Natural killer cell treated with Interleukin-12 subunit alpha and Interleukin-12 subunit beta and Interleukin-15 and Interleukin-18, amount 100 ng/mL, for 72 hours (primary cell): ENCODE measurements at regions not wholly inside any gene's neighbourhood (a gene's known extent, or its start where the extent isn't known, plus 50 kb on each side); places are given as distances from the start of the nearest gene placed in this dataset.
"Not testable (repeated sequence)": the region's sequence is repeated elsewhere in the genome, so short reads cannot be mapped to it uniquely, and the experiment has no call there.

ENCODE experiments used
- ATAC-seq, 2 donors: fragments of 150-1000 bp; cut with Tn5 transposase in 1 of 2; sonication (Bioruptor Pico), chemical (Tn5 transposase) in 1 of 2; 2 replicates each; pipeline ENCODE4 v1.10.0; 2021
- DNase-seq: peaks from one replicate; pipeline ENCODE4 v3.0.0; 2022; ENCODE audit warnings: low spot score
- H3K27ac Mint-ChIP-seq, 2 donors: 1 replicate in 1 of 2; 2 replicates in 1 of 2; pipeline ENCODE4 v1.8.0; 2022; ENCODE audit warnings: mixed read lengths in 2 of 2, mild to moderate bottlenecking in 1 of 2, moderate library complexity in 1 of 2
- H3K27me3 Mint-ChIP-seq, 2 donors: 1 replicate in 1 of 2; 2 replicates in 1 of 2; pipeline ENCODE4 v1.8.0; 2022; ENCODE audit warnings: mixed read lengths in 2 of 2
- H3K36me3 Mint-ChIP-seq: one replicate; pipeline ENCODE4 v1.8.0; 2022; ENCODE audit warnings: mixed read lengths
- H3K4me1 Mint-ChIP-seq, 2 donors: 1 replicate in 1 of 2; 2 replicates in 1 of 2; pipeline ENCODE4 v1.8.0; 2022; ENCODE audit warnings: low read depth in 2 of 2, mixed read lengths in 2 of 2, mild to moderate bottlenecking in 1 of 2
- H3K4me3 Mint-ChIP-seq: one replicate; pipeline ENCODE4 v1.8.0; 2022; ENCODE audit warnings: mixed read lengths
- H3K9me3 Mint-ChIP-seq: 2 replicates; pipeline ENCODE4 v1.8.0; 2022; ENCODE audit warnings: mixed read lengths

- H3K4me3 Mint-ChIP-seq, H3K4me1 Mint-ChIP-seq, DNase-seq, H3K36me3 Mint-ChIP-seq, ATAC-seq, H3K27ac Mint-ChIP-seq, H3K27me3 Mint-ChIP-seq: not testable (repeated sequence)
- peaks cover 24% of the 10 kb centered on the region for H3K9me3 Mint-ChIP-seq
These were observed 1662.2 kb upstream of the CELF4 start for GRCh38 chr18:39227769-39228168.

- peaks cover 23% of the 10 kb centered on the region for H3K9me3 Mint-ChIP-seq
- DNase-seq, result no peak
- ATAC-seq, result no peak
- H3K36me3 Mint-ChIP-seq, result peaks cover 5% of the 10 kb centered on the region
- no peak overlapping the region for H3K4me3 Mint-ChIP-seq
- H3K4me1 Mint-ChIP-seq, result no peaks in the 10 kb centered on the region
- no peaks in the 10 kb centered on the region for H3K27me3 Mint-ChIP-seq
- H3K27ac Mint-ChIP-seq, result no peak overlapping the region
These were observed 1659.8 kb upstream of the CELF4 start for GRCh38 chr18:39225373-39225772.

- Mint-ChIP-seq H3K36me3 (peaks cover 5% of the 10 kb centered on the region), H3K27ac (no peak overlapping the region), H3K4me1 (no peaks in the 10 kb centered on the region), H3K27me3 (no peaks in the 10 kb centered on the region), H3K9me3 (peaks cover 24% of the 10 kb centered on the region), H3K4me3 (no peak overlapping the region)
- DNase-seq (no peak), ATAC-seq (no peak)
These were observed 1657.7 kb upstream of the CELF4 start for GRCh38 chr18:39223283-39223682.

- H3K36me3 Mint-ChIP-seq, result peaks cover 5% of the 10 kb centered on the region
- H3K27me3 Mint-ChIP-seq, result no peaks in the 10 kb centered on the region
- DNase-seq (no peak), ATAC-seq (no peak)
- H3K9me3 Mint-ChIP-seq, result peaks cover 18% of the 10 kb centered on the region
- no peaks in the 10 kb centered on the region for H3K4me1 Mint-ChIP-seq
- no peak overlapping the region for H3K27ac Mint-ChIP-seq
- no peak overlapping the region for H3K4me3 Mint-ChIP-seq
These were observed 1650.3 kb upstream of the CELF4 start for GRCh38 chr18:39215920-39216319.

- Mint-ChIP-seq H3K27me3 (no peaks in the 10 kb centered on the region), H3K9me3 (peaks cover 13% of the 10 kb centered on the region), H3K36me3 (peaks cover 5% of the 10 kb centered on the region), H3K27ac (no peak overlapping the region), H3K4me3 (no peak overlapping the region), H3K4me1 (no peaks in the 10 kb centered on the region)
- no peak for DNase-seq
- ATAC-seq, result no peak
These were observed 1645.9 kb upstream of the CELF4 start for GRCh38 chr18:39211461-39211860.

- DNase-seq (no peak), ATAC-seq (no peak)
- Mint-ChIP-seq H3K36me3 (no peaks in the 10 kb centered on the region), H3K9me3 (peaks cover 13% of the 10 kb centered on the region), H3K4me1 (no peaks in the 10 kb centered on the region), H3K4me3 (no peak overlapping the region), H3K27ac (no peak overlapping the region), H3K27me3 (no peaks in the 10 kb centered on the region)
These were observed 1643.6 kb upstream of the CELF4 start for GRCh38 chr18:39209173-39209572.

- DNase-seq (no peak), ATAC-seq (no peak)
- Mint-ChIP-seq H3K4me1 (no peaks in the 10 kb centered on the region), H3K9me3 (peaks cover 13% of the 10 kb centered on the region), H3K4me3 (no peak overlapping the region), H3K27me3 (no peaks in the 10 kb centered on the region), H3K27ac (no peak overlapping the region), H3K36me3 (no peaks in the 10 kb centered on the region)
These were observed 1643.1 kb upstream of the CELF4 start for GRCh38 chr18:39208729-39209128.

GRCh38 chr18:39208190-39208589 is 1642.6 kb upstream of the CELF4 start:
- Mint-ChIP-seq H3K27me3 (no peaks in the 10 kb centered on the region), H3K4me3 (no peak overlapping the region), H3K27ac (no peak overlapping the region), H3K36me3 (no peaks in the 10 kb centered on the region), H3K4me1 (no peaks in the 10 kb centered on the region), H3K9me3 (peaks cover 17% of the 10 kb centered on the region)
- ATAC-seq (no peak), DNase-seq (no peak)

- H3K27ac Mint-ChIP-seq, ATAC-seq, H3K36me3 Mint-ChIP-seq, H3K4me1 Mint-ChIP-seq, DNase-seq, H3K27me3 Mint-ChIP-seq, H3K4me3 Mint-ChIP-seq: not testable (repeated sequence)
- H3K9me3 Mint-ChIP-seq, result peaks cover 19% of the 10 kb centered on the region
These were observed 1641.0 kb upstream of the CELF4 start for GRCh38 chr18:39206398-39207103.

- no peaks in the 10 kb centered on the region for H3K27me3 Mint-ChIP-seq
- no peaks in the 10 kb centered on the region for H3K4me1 Mint-ChIP-seq
- no peak overlapping the region for H3K27ac Mint-ChIP-seq
- no peaks in the 10 kb centered on the region for H3K36me3 Mint-ChIP-seq
- no peak for DNase-seq
- no peak for ATAC-seq
- H3K4me3 Mint-ChIP-seq, result no peak overlapping the region
- peaks cover 24% of the 10 kb centered on the region for H3K9me3 Mint-ChIP-seq
These were observed 1640.1 kb upstream of the CELF4 start for GRCh38 chr18:39205565-39206195.

- H3K27me3 Mint-ChIP-seq, result no peaks in the 10 kb centered on the region
- H3K9me3 Mint-ChIP-seq, result peaks cover 26% of the 10 kb centered on the region
- H3K27ac Mint-ChIP-seq, result no peak overlapping the region
- H3K4me1 Mint-ChIP-seq, result no peaks in the 10 kb centered on the region
- no peak overlapping the region for H3K4me3 Mint-ChIP-seq
- DNase-seq (no peak), ATAC-seq (no peak)
- no peaks in the 10 kb centered on the region for H3K36me3 Mint-ChIP-seq
These were observed 1634.6 kb upstream of the CELF4 start for GRCh38 chr18:39200153-39200552.

- ATAC-seq (no peak), DNase-seq (no peak)
- peaks cover 26% of the 10 kb centered on the region for H3K9me3 Mint-ChIP-seq
- H3K27me3 Mint-ChIP-seq, result no peaks in the 10 kb centered on the region
- no peaks in the 10 kb centered on the region for H3K4me1 Mint-ChIP-seq
- H3K36me3 Mint-ChIP-seq, result no peaks in the 10 kb centered on the region
- no peak overlapping the region for H3K27ac Mint-ChIP-seq
- H3K4me3 Mint-ChIP-seq, result no peak overlapping the region
These were observed 1633.7 kb upstream of the CELF4 start for GRCh38 chr18:39199231-39199855.

- Mint-ChIP-seq H3K27ac (no peak overlapping the region), H3K4me1 (no peaks in the 10 kb centered on the region), H3K36me3 (no peaks in the 10 kb centered on the region), H3K9me3 (peaks cover 24% of the 10 kb centered on the region), H3K27me3 (no peaks in the 10 kb centered on the region), H3K4me3 (no peak overlapping the region)
- ATAC-seq (no peak), DNase-seq (no peak)
These were observed 1632.8 kb upstream of the CELF4 start for GRCh38 chr18:39198376-39198775.

GRCh38 chr18:39191931-39192330 is 1626.3 kb upstream of the CELF4 start:
- no peaks in the 10 kb centered on the region for H3K36me3 Mint-ChIP-seq
- no peak for DNase-seq
- no peaks in the 10 kb centered on the region for H3K4me1 Mint-ChIP-seq
- H3K27ac Mint-ChIP-seq, result no peak overlapping the region
- no peak for ATAC-seq
- H3K27me3 Mint-ChIP-seq, result no peaks in the 10 kb centered on the region
- no peak overlapping the region for H3K4me3 Mint-ChIP-seq
- H3K9me3 Mint-ChIP-seq, result no peaks in the 10 kb centered on the region
